LNCAP (cell line): ENCODE measurements at regions not wholly inside any gene's neighbourhood (a gene's known extent, or its start where the extent isn't known, plus 50 kb on each side); places are given as distances from the start of the nearest gene placed in this dataset.

Source experiments
- CTCF ChIP-seq: fragments of 450-650 bp; IDR thresholded peaks from 2 replicates; pipeline ENCODE4 v1.5.1; 2017; ENCODE audit warnings: mild to moderate bottlenecking

GRCh38 chr12:67074072-67074471, 195.1 kb upstream of the CAND1 start:
- TF ChIP-seq CTCF = no peak

GRCh38 chr12:67077617-67078016, 191.5 kb upstream of the CAND1 start:
- TF ChIP-seq CTCF = no peak

- TF ChIP-seq CTCF = no peak
Observed at GRCh38 chr12:67078957-67079356, 190.2 kb upstream of the CAND1 start.

GRCh38 chr12:67080637-67081036, 188.5 kb upstream of the CAND1 start:
- no peak for TF ChIP-seq CTCF

GRCh38 chr12:67082221-67082620, 186.9 kb upstream of the CAND1 start:
- TF ChIP-seq CTCF = no peak

- no peak for TF ChIP-seq CTCF
Observed at GRCh38 chr12:67085699-67086098, 183.5 kb upstream of the CAND1 start.

- no peak for TF ChIP-seq CTCF
Observed at GRCh38 chr12:67086116-67086515, 183.0 kb upstream of the CAND1 start.

- no peak for TF ChIP-seq CTCF
Observed at GRCh38 chr12:67088401-67089118, 180.6 kb upstream of the CAND1 start.
